ENCODE measurements at regions not wholly inside any gene's neighbourhood (a gene's known extent, or its start where the extent isn't known, plus 50 kb on each side); places are given as distances from the start of the nearest gene placed in this dataset.
"Not testable (repeated sequence)": the region's sequence is repeated elsewhere in the genome, so short reads cannot be mapped to it uniquely, and the experiment has no call there.

GRCh38 chr6:76592566-76592965 lies 520.1 kb upstream of the IMPG1 start:
- no peak overlapping the region for H3K4me3 ChIP-seq (ENCODE audit: low read length in 2 of 2)
- Mint-ChIP-seq H3K27ac (no peak overlapping the region), H3K9me3 (peaks cover 0 to 7% (median 2%) of the 10 kb centered on the region in 8 donors), H3K36me3 (no peaks in the 10 kb centered on the region), H3K27me3 (no peaks in the 10 kb centered on the region), H3K4me1 (no peaks in the 10 kb centered on the region), H3K4me3 (no peak overlapping the region)
- H3K27me3 ChIP-seq (ENCODE audit: insufficient read depth, low read length): no peaks in the 10 kb centered on the region
- intact Hi-C loops (cut with micrococcal nuclease): no loop called here
- ChIA-PET POLR2A (ENCODE audit: partially characterized antibody) (no interaction called here), CTCF (ENCODE audit: partially characterized antibody) (no interaction called here)
- H3K27ac ChIP-seq (ENCODE audit: low read depth, low read length): no peak overlapping the region
- H3K9me3 ChIP-seq (ENCODE audit: control insufficient read depth in 1 of 2, low read length in 2 of 2): no peaks in the 10 kb centered on the region
- H3K4me1 ChIP-seq (ENCODE audit: insufficient read depth, low read length): no peaks in the 10 kb centered on the region
- DNase-seq: no peak
- H3K36me3 ChIP-seq (ENCODE audit: insufficient read depth, low read length): no peaks in the 10 kb centered on the region

GRCh38 chr6:76587271-76587670 lies 514.8 kb upstream of the IMPG1 start:
- no peaks in the 10 kb centered on the region for H3K9me3 ChIP-seq (ENCODE audit: control insufficient read depth in 1 of 2, low read length in 2 of 2)
- intact Hi-C loops (cut with micrococcal nuclease): no loop called here
- H3K4me1 ChIP-seq (ENCODE audit: insufficient read depth, low read length): no peaks in the 10 kb centered on the region
- H3K4me3 ChIP-seq (ENCODE audit: low read length in 2 of 2): no peak overlapping the region
- Mint-ChIP-seq H3K36me3 (no peaks in the 10 kb centered on the region), H3K4me1 (no peaks in the 10 kb centered on the region), H3K27me3 (no peaks in the 10 kb centered on the region), H3K27ac (no peak overlapping the region), H3K9me3 (peaks cover 0 to 2% (median under 1%) of the 10 kb centered on the region in 8 donors), H3K4me3 (no peak overlapping the region)
- H3K36me3 ChIP-seq (ENCODE audit: insufficient read depth, low read length): no peaks in the 10 kb centered on the region
- ChIA-PET POLR2A (ENCODE audit: partially characterized antibody) (no interaction called here), CTCF (ENCODE audit: partially characterized antibody) (no interaction called here)
- DNase-seq: no peak
- H3K27ac ChIP-seq (ENCODE audit: low read depth, low read length): no peak overlapping the region
- no peaks in the 10 kb centered on the region for H3K27me3 ChIP-seq (ENCODE audit: insufficient read depth, low read length)

- Histone ChIP-seq H3K36me3 (ENCODE audit: insufficient read depth, low read length) (no peaks in the 10 kb centered on the region), H3K4me1 (ENCODE audit: insufficient read depth, low read length) (no peaks in the 10 kb centered on the region), H3K27ac (ENCODE audit: low read depth, low read length) (no peak overlapping the region), H3K4me3 (ENCODE audit: low read length in 2 of 2) (no peak overlapping the region), H3K9me3 (ENCODE audit: control insufficient read depth in 1 of 2, low read length in 2 of 2) (no peaks in the 10 kb centered on the region), H3K27me3 (ENCODE audit: insufficient read depth, low read length) (no peaks in the 10 kb centered on the region)
- POLR2A ChIA-PET (ENCODE audit: partially characterized antibody): no interaction called here
- intact Hi-C loops (cut with micrococcal nuclease): no loop called here
- Mint-ChIP-seq H3K27me3 (no peaks in the 10 kb centered on the region), H3K27ac (no peak overlapping the region), H3K36me3 (no peaks in the 10 kb centered on the region), H3K9me3 (peaks cover 0 to 2% (median 0%) of the 10 kb centered on the region in 8 donors), H3K4me1 (no peaks in the 10 kb centered on the region), H3K4me3 (no peak overlapping the region)
- CTCF ChIA-PET (ENCODE audit: partially characterized antibody): no interaction called here
- no peak for DNase-seq
Observed at GRCh38 chr6:76584121-76584520, 511.7 kb upstream of the IMPG1 start.

- Mint-ChIP-seq H3K36me3 (no peaks in the 10 kb centered on the region), H3K27ac (no peak overlapping the region)
Observed at GRCh38 chr6:76578746-76579145, 506.3 kb upstream of the IMPG1 start.

GRCh38 chr6:76574746-76575145 lies 502.3 kb upstream of the IMPG1 start:
- intact Hi-C loops (cut with micrococcal nuclease): no loop called here

More at GRCh38 chr6:76578746-76579145, 506.3 kb upstream of the IMPG1 start:
- DNase-seq: no peak
- Histone ChIP-seq H3K9me3 (ENCODE audit: control insufficient read depth in 1 of 2, low read length in 2 of 2) (no peaks in the 10 kb centered on the region), H3K27ac (ENCODE audit: low read depth, low read length) (no peak overlapping the region), H3K4me1 (ENCODE audit: insufficient read depth, low read length) (no peaks in the 10 kb centered on the region), H3K27me3 (ENCODE audit: insufficient read depth, low read length) (no peaks in the 10 kb centered on the region), H3K36me3 (ENCODE audit: insufficient read depth, low read length) (no peaks in the 10 kb centered on the region), H3K4me3 (ENCODE audit: low read length in 2 of 2) (no peak overlapping the region)
- Mint-ChIP-seq H3K4me1 (no peaks in the 10 kb centered on the region), H3K4me3 (no peak overlapping the region), H3K27me3 (no peaks in the 10 kb centered on the region), H3K9me3 (peaks cover 0 to 3% (median 0%) of the 10 kb centered on the region in 8 donors)
- POLR2A ChIA-PET (ENCODE audit: partially characterized antibody): no interaction called here
- intact Hi-C loops (cut with micrococcal nuclease): no loop called here
- CTCF ChIA-PET (ENCODE audit: partially characterized antibody): no interaction called here

GRCh38 chr6:76565932-76566331 lies 493.5 kb upstream of the IMPG1 start:
- Histone ChIP-seq H3K9me3 (ENCODE audit: control insufficient read depth in 1 of 2, low read length in 2 of 2) (no peaks in the 10 kb centered on the region), H3K4me1 (ENCODE audit: insufficient read depth, low read length) (no peaks in the 10 kb centered on the region), H3K4me3 (ENCODE audit: low read length in 2 of 2) (no peak overlapping the region), H3K27me3 (ENCODE audit: insufficient read depth, low read length) (no peaks in the 10 kb centered on the region), H3K36me3 (ENCODE audit: insufficient read depth, low read length) (no peaks in the 10 kb centered on the region), H3K27ac (ENCODE audit: low read depth, low read length) (no peak overlapping the region)
- ChIA-PET CTCF (ENCODE audit: partially characterized antibody) (no interaction called here), POLR2A (ENCODE audit: partially characterized antibody) (no interaction called here)
- Mint-ChIP-seq H3K9me3 (peaks cover 0 to 30% (median 6%) of the 10 kb centered on the region in 8 donors), H3K4me3 (no peak overlapping the region), H3K27me3 (no peaks in the 10 kb centered on the region), H3K36me3 (no peaks in the 10 kb centered on the region), H3K27ac (no peak overlapping the region), H3K4me1 (no peaks in the 10 kb centered on the region)
- no peak for DNase-seq
- intact Hi-C loops (cut with micrococcal nuclease): no loop called here

More at GRCh38 chr6:76574746-76575145, 502.3 kb upstream of the IMPG1 start:
- no peaks in the 10 kb centered on the region for H3K27me3 Mint-ChIP-seq
- H3K36me3 Mint-ChIP-seq: no peaks in the 10 kb centered on the region
- Histone ChIP-seq H3K27me3 (ENCODE audit: insufficient read depth, low read length) (no peaks in the 10 kb centered on the region), H3K27ac (ENCODE audit: low read depth, low read length) (no peak overlapping the region), H3K9me3 (ENCODE audit: control insufficient read depth in 1 of 2, low read length in 2 of 2) (no peaks in the 10 kb centered on the region), H3K36me3 (ENCODE audit: insufficient read depth, low read length) (no peaks in the 10 kb centered on the region), H3K4me3 (ENCODE audit: low read length in 2 of 2) (no peak overlapping the region), H3K4me1 (ENCODE audit: insufficient read depth, low read length) (no peaks in the 10 kb centered on the region)
- H3K27ac Mint-ChIP-seq: no peak overlapping the region
- H3K9me3 Mint-ChIP-seq: peaks cover 0 to 7% (median under 1%) of the 10 kb centered on the region in 8 donors
- ChIA-PET POLR2A (ENCODE audit: partially characterized antibody) (no interaction called here), CTCF (ENCODE audit: partially characterized antibody) (no interaction called here)
- H3K4me3 Mint-ChIP-seq: no peak overlapping the region
- DNase-seq: no peak
- H3K4me1 Mint-ChIP-seq: no peaks in the 10 kb centered on the region

- CTCF ChIA-PET (ENCODE audit: partially characterized antibody); H3K4me3 ChIP-seq (ENCODE audit: low read length in 2 of 2); DNase-seq; H3K27ac Mint-ChIP-seq; intact Hi-C loops (cut with micrococcal nuclease); H3K36me3 Mint-ChIP-seq; POLR2A ChIA-PET (ENCODE audit: partially characterized antibody); H3K27me3 ChIP-seq (ENCODE audit: insufficient read depth, low read length); H3K36me3 ChIP-seq (ENCODE audit: insufficient read depth, low read length); H3K27ac ChIP-seq (ENCODE audit: low read depth, low read length); H3K27me3 Mint-ChIP-seq; H3K4me1 Mint-ChIP-seq; H3K4me3 Mint-ChIP-seq; H3K9me3 ChIP-seq (ENCODE audit: control insufficient read depth in 1 of 2, low read length in 2 of 2); H3K4me1 ChIP-seq (ENCODE audit: insufficient read depth, low read length): not testable (repeated sequence)
- peaks cover 0 to 15% (median 2%) of the 10 kb centered on the region in 8 donors for H3K9me3 Mint-ChIP-seq
Observed at GRCh38 chr6:76562371-76562770, 489.9 kb upstream of the IMPG1 start.

All from CD4-positive, alpha-beta memory T cell (primary cell).